ENCODE measurements at regions not wholly inside any gene's neighbourhood (a gene's known extent, or its start where the extent isn't known, plus 50 kb on each side); places are given as distances from the start of the nearest gene placed in this dataset.

- no peak overlapping the region for H3K18ac ChIP-seq (ENCODE audit: extremely low read depth, low read length)
- H3K14ac ChIP-seq (ENCODE audit: insufficient read length) = no peak overlapping the region
- H4K20me1 ChIP-seq (replicated peaks in 1 of 2; ENCODE audit: control insufficient read depth in 1 of 2, insufficient read depth in 2 of 2, low read length in 2 of 2) = no peaks in the 10 kb centered on the region
- no peaks in the 10 kb centered on the region for H3K4me1 ChIP-seq (replicated peaks in 1 of 4; ENCODE audit: control insufficient read depth in 3 of 4, insufficient read depth in 4 of 4, low read length in 3 of 4)
- H3K79me2 ChIP-seq (ENCODE audit: control insufficient read depth in 1 of 2, insufficient read depth in 2 of 2, low read length in 2 of 2) = no peaks in the 10 kb centered on the region
- peaks cover 0 to 12% of the 10 kb centered on the region in 2 experiments; a peak in 2 of 4 replicates for H3K9me3 ChIP-seq (ENCODE audit: insufficient read depth in 2 of 2, low read depth in 1 of 2, low read length in 1 of 2)
- H3K36me3 ChIP-seq (ENCODE audit: control insufficient read depth in 2 of 4, insufficient read depth in 4 of 4, low read length in 3 of 4) = no peaks in the 10 kb centered on the region
- H3K23me2 ChIP-seq (ENCODE audit: low read depth, low read length) = no peaks in the 10 kb centered on the region
- no peak overlapping the region for H2AFZ ChIP-seq (ENCODE audit: low read length)
- H2BK120ac ChIP-seq (replicated peaks; ENCODE audit: low read depth, low read length) = no peak overlapping the region
- H4K8ac ChIP-seq (ENCODE audit: extremely low read depth, insufficient read depth, low read length) = no peak overlapping the region
- TF ChIP-seq CEBPB (IDR thresholded peaks at IDR 0.05; ENCODE audit: low read depth, low read length) (peak; percentile 91), HDAC2 (IDR thresholded peaks at IDR 0.05; ENCODE audit: borderline replicate concordance in 1 of 2, low read depth in 2 of 2, low read length in 2 of 2) (0 out of 4 replicates have a peak, but pooled peaks of 1 of the 2 experiments have one; percentile 62), ATF3 (IDR thresholded peaks at IDR 0.05; ENCODE audit: insufficient read depth, low read depth, low read length) (no peak), RBBP5 (IDR thresholded peaks at IDR 0.05; ENCODE audit: borderline replicate concordance, low read depth, low read length) (no peak), POU5F1 (IDR thresholded peaks at IDR 0.05; ENCODE audit: low read depth, low read length) (no peak), YY1 (IDR thresholded peaks at IDR 0.05; ENCODE audit: low read depth, low read length) (peak; percentile 65; the same call in 1 of the 2 replicates), RAD21 (IDR thresholded peaks at IDR 0.05 in 1 of 2, conservative IDR thresholded peaks at IDR 0.05 in 1 of 2; ENCODE audit: low read depth in 2 of 2, low read length in 2 of 2) (peak in 1 of 2 experiments; percentile 2; a peak in 1 of 4 replicates), SIN3A (conservative IDR thresholded peaks at IDR 0.05 in 1 of 2, IDR thresholded peaks at IDR 0.05 in 1 of 2; ENCODE audit: low read depth in 1 of 2, low read length in 2 of 2) (peak; percentile 66 to 88; a peak in 3 of 4 replicates)
- TF ChIP-seq, protein P1, sequence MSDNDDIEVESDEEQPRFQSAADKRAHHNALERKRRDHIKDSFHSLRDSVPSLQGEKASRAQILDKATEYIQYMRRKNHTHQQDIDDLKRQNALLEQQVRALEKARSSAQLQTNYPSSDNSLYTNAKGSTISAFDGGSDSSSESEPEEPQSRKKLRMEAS (IDR thresholded peaks at IDR 0.05) = 0 out of 2 replicates have a peak, but pooled peaks have one; percentile 34
- H4K91ac ChIP-seq (replicated peaks; ENCODE audit: insufficient read length, low read length) = no peak overlapping the region
- ChIA-PET CTCF (ENCODE audit: partially characterized antibody) (interaction anchor here (0.6 to 2.2 kb wide), 9 partner anchors 10 to 1833 kb away, joined by 3 to 21 read pairs (median 3); partner anchors contain the start of gene AADAT), POLR2A (ENCODE audit: partially characterized antibody) (interaction anchor here (0.6 kb wide), 1 partner anchor 204 kb away, joined by 3 read pairs; no protein-coding TSS in a partner anchor)
- no peak overlapping the region for H2BK15ac ChIP-seq (ENCODE audit: low read length)
- no peaks in the 10 kb centered on the region for H3K27me3 ChIP-seq (replicated peaks in 1 of 4; ENCODE audit: control insufficient read depth in 3 of 4, extremely low read depth in 1 of 4, insufficient read depth in 3 of 4, low read length in 3 of 4)
- H2BK20ac ChIP-seq (ENCODE audit: low read length) = no peak overlapping the region
- DNase-seq (ENCODE audit: low read depth in 1 of 2, low spot score in 2 of 2) = peak; percentile 31 to 58
- H3K4me3 ChIP-seq (ENCODE audit: extremely low read depth in 1 of 4, insufficient read depth in 2 of 4, low read depth in 3 of 4, low read length in 4 of 4) = no peak overlapping the region
- no peak overlapping the region for H2BK5ac ChIP-seq (ENCODE audit: low read depth, low read length)
- H3K56ac ChIP-seq (replicated peaks; ENCODE audit: insufficient read length, low read depth, low read length) = no peak overlapping the region
- no peak overlapping the region for H2AK5ac ChIP-seq (ENCODE audit: low read depth, low read length)
- no peak overlapping the region for H4K5ac ChIP-seq (ENCODE audit: insufficient read length, low read depth, low read length)
- H3K79me1 ChIP-seq (ENCODE audit: low read depth, low read length) = no peaks in the 10 kb centered on the region
- no peak overlapping the region for H3K4ac ChIP-seq (replicated peaks; ENCODE audit: insufficient read length, low read depth, low read length)
- peak; percentile 84 for FAIRE-seq
- no peak overlapping the region for H3K9ac ChIP-seq (replicated peaks in 1 of 4; ENCODE audit: extremely low read depth in 1 of 4, low read depth in 3 of 4, low read length in 3 of 4)
- no peak overlapping the region for H3K27ac ChIP-seq (ENCODE audit: low read depth, low read length)
- H3K4me2 ChIP-seq (ENCODE audit: insufficient read depth in 1 of 2, low read depth in 2 of 2, low read length in 2 of 2) = no peak overlapping the region
- H3K23ac ChIP-seq (ENCODE audit: insufficient read length) = no peak overlapping the region
- H2BK12ac ChIP-seq (ENCODE audit: low read depth, low read length) = no peak overlapping the region
- WGBS, 2 experiments (ENCODE audit: extremely low coverage in 1 of 2, insufficient coverage in 1 of 2, insufficient read length in 1 of 2, insufficient replicate concordance in 2 of 2, low coverage in 1 of 2, low lambda C conversion rate in 2 of 2, missing lambda C conversion rate in 1 of 2) = 81% methylated on average over 7 of the region's 7 CpGs; no CpG with 5 or more reads in 1 of the 2 experiments
These were observed 65.9 kb upstream of the HPF1 start for GRCh38 chr4:169823685-169824084.

All from H1 (cell line).